GM19328 (cell line): ENCODE measurements at regions not wholly inside any gene's neighbourhood (a gene's known extent, or its start where the extent isn't known, plus 50 kb on each side); places are given as distances from the start of the nearest gene placed in this dataset.
"Not testable (repeated sequence)": the region's sequence is repeated elsewhere in the genome, so short reads cannot be mapped to it uniquely, and the experiment has no call there.

ENCODE experiments used
- ATAC-seq: cut with Tn5 transposase; IDR thresholded peaks from one replicate; pipeline ENCODE4 v1.9.1; 2021; ENCODE audit warnings: mild to moderate bottlenecking, moderate library complexity; ENCODE audit not compliant: unreplicated experiment

GRCh38 chr6:92337571-92337970, 1081.8 kb downstream of the EPHA7 start:
- ATAC-seq = no peak

GRCh38 chr6:92329208-92329847, 1090.0 kb downstream of the EPHA7 start:
- no peak for ATAC-seq

GRCh38 chr6:92315312-92315711, 1104.0 kb downstream of the EPHA7 start:
- no peak for ATAC-seq

- no peak for ATAC-seq
Observed at GRCh38 chr6:92297101-92297500, 1122.3 kb downstream of the EPHA7 start.

- ATAC-seq = no peak
Observed at GRCh38 chr6:92292067-92292466, 1127.3 kb downstream of the EPHA7 start.

- ATAC-seq = no peak
Observed at GRCh38 chr6:92289831-92290230, 1129.5 kb downstream of the EPHA7 start.

- no peak for ATAC-seq
Observed at GRCh38 chr6:92281571-92282076, 1137.7 kb downstream of the EPHA7 start.

GRCh38 chr6:92275150-92275549, 1144.2 kb downstream of the EPHA7 start:
- no peak for ATAC-seq

- no peak for ATAC-seq
Observed at GRCh38 chr6:92274588-92274987, 1144.8 kb downstream of the EPHA7 start.

- ATAC-seq = no peak
Observed at GRCh38 chr6:92273694-92274093, 1145.7 kb downstream of the EPHA7 start.

GRCh38 chr6:92271091-92271490, 1148.3 kb downstream of the EPHA7 start:
- no peak for ATAC-seq

- ATAC-seq = no peak
Observed at GRCh38 chr6:92270365-92270764, 1149.0 kb downstream of the EPHA7 start.

GRCh38 chr6:92267335-92267734, 1152.0 kb downstream of the EPHA7 start:
- no peak for ATAC-seq

GRCh38 chr6:92263864-92264263, 1155.5 kb downstream of the EPHA7 start:
- no peak for ATAC-seq

- no peak for ATAC-seq
Observed at GRCh38 chr6:92259171-92259570, 1160.2 kb downstream of the EPHA7 start.

- ATAC-seq = no peak
Observed at GRCh38 chr6:92243315-92243714, 1176.0 kb downstream of the EPHA7 start.

GRCh38 chr6:92231171-92231701, 1188.1 kb downstream of the EPHA7 start:
- ATAC-seq = no peak

- not testable (repeated sequence) for ATAC-seq
Observed at GRCh38 chr6:92219987-92220386, 1199.4 kb downstream of the EPHA7 start.

GRCh38 chr6:92216717-92217116, 1202.6 kb downstream of the EPHA7 start:
- no peak for ATAC-seq

- ATAC-seq = no peak
Observed at GRCh38 chr6:92201618-92202017, 1217.7 kb downstream of the EPHA7 start.

- no peak for ATAC-seq
Observed at GRCh38 chr6:92196325-92196724, 1223.0 kb downstream of the EPHA7 start.

- ATAC-seq = no peak
Observed at GRCh38 chr6:92195796-92196195, 1223.6 kb downstream of the EPHA7 start.

GRCh38 chr6:92188016-92188415, 1231.3 kb downstream of the EPHA7 start:
- no peak for ATAC-seq
